SK-N-SH treated with all-trans-retinoic acid at 6 μM for 48 hours (cell line): ENCODE measurements at regions not wholly inside any gene's neighbourhood (a gene's known extent, or its start where the extent isn't known, plus 50 kb on each side); places are given as distances from the start of the nearest gene placed in this dataset.
"Not testable (repeated sequence)": the region's sequence is repeated elsewhere in the genome, so short reads cannot be mapped to it uniquely, and the experiment has no call there.

Source experiments
- ATAC-seq: fragments of 200-7000 bp; cut with Tn5 transposase; 3 replicates; pipeline ENCODE4 v1.9.1; 2020; ENCODE audit warnings: mild to moderate bottlenecking, moderate library complexity
- ARNTL ChIP-seq: fragments of 450-650 bp; formaldehyde crosslinking; IDR thresholded peaks from 2 replicates; pipeline ENCODE4 v1.5.0; 2020; ENCODE audit warnings: low read depth, mild to moderate bottlenecking, moderate library complexity, borderline replicate concordance
- GLIS3 ChIP-seq: fragments of 250-450 bp; sonication (Bioruptor Pico); IDR thresholded peaks from 2 replicates; pipeline ENCODE4 v1.5.0; 2020; ENCODE audit warnings: mild to moderate bottlenecking, moderate library complexity
- ISL1 ChIP-seq: fragments of 250-450 bp; sonication (Bioruptor Pico); IDR thresholded peaks from 2 replicates; pipeline ENCODE4 v2.1.2; 2022; ENCODE audit warnings: mild to moderate bottlenecking, moderate library complexity
- OSR1 ChIP-seq: fragments of 250-450 bp; sonication (Bioruptor Pico); IDR thresholded peaks from 2 replicates; pipeline ENCODE4 v1.8.0; 2022; ENCODE audit warnings: moderate library complexity, mild to moderate bottlenecking, inconsistent platforms
- PATZ1 ChIP-seq: fragments of 250-450 bp; sonication (Bioruptor Pico); IDR thresholded peaks from 2 replicates; pipeline ENCODE4 v1.8.0; 2020; ENCODE audit warnings: mild to moderate bottlenecking, moderate library complexity, borderline replicate concordance
- PPARA ChIP-seq: fragments of 250-450 bp; sonication (Bioruptor Pico); IDR thresholded peaks from 2 replicates; pipeline ENCODE4 v1.5.0; 2020; ENCODE audit warnings: mild to moderate bottlenecking, borderline replicate concordance
- RARB ChIP-seq: fragments of 250-450 bp; sonication (Bioruptor Pico); IDR thresholded peaks from 2 replicates; pipeline ENCODE4 v1.8.0; 2021; ENCODE audit warnings: mild to moderate bottlenecking, moderate library complexity
- TCF4 ChIP-seq: fragments of 250-450 bp; sonication (Bioruptor Pico); IDR thresholded peaks from 2 replicates; pipeline ENCODE4 v1.8.0; 2021; ENCODE audit warnings: mild to moderate bottlenecking, moderate library complexity, borderline replicate concordance
- TOX ChIP-seq: fragments of 250-450 bp; sonication (Bioruptor Pico); IDR thresholded peaks from 2 replicates; pipeline ENCODE4 v1.8.0; 2021; ENCODE audit warnings: mild to moderate bottlenecking, moderate library complexity, borderline replicate concordance
- ZC3H10 ChIP-seq: fragments of 250-450 bp; sonication (Bioruptor Pico); IDR thresholded peaks from 2 replicates; pipeline ENCODE4 v1.5.1; 2021; ENCODE audit warnings: mild to moderate bottlenecking, moderate library complexity
- ZFP30 ChIP-seq: fragments of 450-650 bp; formaldehyde crosslinking; IDR thresholded peaks from 2 replicates; pipeline ENCODE4 v1.5.0; 2022; ENCODE audit warnings: mild to moderate bottlenecking, moderate library complexity
- ZNF565 ChIP-seq: fragments of 450-650 bp; formaldehyde crosslinking; conservative IDR thresholded peaks from 2 replicates; pipeline ENCODE4 v1.5.0; 2020; ENCODE audit warnings: low read depth, mild to moderate bottlenecking, moderate library complexity
- ZNF70 ChIP-seq: fragments of 450-650 bp; formaldehyde crosslinking; IDR thresholded peaks from 2 replicates; pipeline ENCODE4 v1.5.0; 2020; ENCODE audit warnings: mild to moderate bottlenecking, moderate library complexity
- ZNF8 ChIP-seq: fragments of 450-650 bp; formaldehyde crosslinking; IDR thresholded peaks from 2 replicates; pipeline ENCODE4 v1.5.0; 2020; ENCODE audit warnings: mild to moderate bottlenecking, moderate library complexity
- TF ChIP-seq, protein P1 (sequence below): fragments of 250-450 bp; sonication (Bioruptor Pico); IDR thresholded peaks from 2 replicates; pipeline ENCODE4 v1.5.1; 2020; ENCODE audit warnings: low read depth, mild to moderate bottlenecking, moderate library complexity
- TF ChIP-seq, protein P2 (sequence below): fragments of 250-450 bp; sonication (Bioruptor Pico); IDR thresholded peaks from 2 replicates; pipeline ENCODE4 v1.5.0; 2020; ENCODE audit warnings: mild to moderate bottlenecking, moderate library complexity
- TF ChIP-seq, protein P3 (sequence below): fragments of 250-450 bp; sonication (Bioruptor Pico); IDR thresholded peaks from 2 replicates; pipeline ENCODE4 v1.8.0; 2021; ENCODE audit warnings: low read depth, mild to moderate bottlenecking, moderate library complexity, borderline replicate concordance

- TF ChIP-seq RARB (CRISPR knock-in tag) = no peak
- TF ChIP-seq PATZ1 (CRISPR knock-in tag) = no peak
- no peak for TF ChIP-seq TOX (CRISPR knock-in tag)
- TF ChIP-seq PPARA (CRISPR knock-in tag) = no peak
- TF ChIP-seq ZC3H10 (CRISPR knock-in tag) = no peak
- no peak for TF ChIP-seq TCF4 (CRISPR knock-in tag)
- TF ChIP-seq, protein P1, sequence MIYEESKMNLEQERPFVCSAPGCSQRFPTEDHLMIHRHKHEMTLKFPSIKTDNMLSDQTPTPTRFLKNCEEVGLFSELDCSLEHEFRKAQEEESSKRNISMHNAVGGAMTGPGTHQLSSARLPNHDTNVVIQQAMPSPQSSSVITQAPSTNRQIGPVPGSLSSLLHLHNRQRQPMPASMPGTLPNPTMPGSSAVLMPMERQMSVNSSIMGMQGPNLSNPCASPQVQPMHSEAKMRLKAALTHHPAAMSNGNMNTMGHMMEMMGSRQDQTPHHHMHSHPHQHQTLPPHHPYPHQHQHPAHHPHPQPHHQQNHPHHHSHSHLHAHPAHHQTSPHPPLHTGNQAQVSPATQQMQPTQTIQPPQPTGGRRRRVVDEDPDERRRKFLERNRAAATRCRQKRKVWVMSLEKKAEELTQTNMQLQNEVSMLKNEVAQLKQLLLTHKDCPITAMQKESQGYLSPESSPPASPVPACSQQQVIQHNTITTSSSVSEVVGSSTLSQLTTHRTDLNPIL (CRISPR knock-in tag) = no peak
- no peak for ATAC-seq
These were observed 120.6 kb downstream of the TANC2 start for GRCh38 chr17:63086483-63087185.

GRCh38 chr17:63090358-63091114 lies 124.5 kb downstream of the TANC2 start:
- not testable (repeated sequence) for ATAC-seq
- peak; percentile 48; the same call in 1 of the 2 replicates for TF ChIP-seq ZNF8 (CRISPR knock-in tag)

DNA sequence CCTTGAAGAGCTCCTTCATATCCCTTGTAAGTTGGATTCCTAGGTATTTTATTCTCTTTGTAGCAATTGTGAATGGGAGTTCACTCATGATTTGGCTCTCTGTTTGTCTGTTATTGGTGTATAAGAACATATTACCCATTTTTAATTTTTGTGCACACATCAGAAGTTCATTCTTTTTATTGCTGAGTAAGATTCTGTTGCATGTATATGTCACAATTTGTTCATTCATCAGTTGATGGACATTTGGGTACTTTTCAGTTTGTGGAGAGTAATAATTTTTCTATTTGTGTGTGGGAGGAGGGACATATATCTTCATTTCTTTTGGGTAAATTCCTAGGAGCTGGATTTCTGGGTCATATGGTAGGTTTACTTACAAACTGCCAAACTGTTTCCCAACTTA lies 125.9 kb downstream of the TANC2 start:
- not testable (repeated sequence) for ATAC-seq

DNA sequence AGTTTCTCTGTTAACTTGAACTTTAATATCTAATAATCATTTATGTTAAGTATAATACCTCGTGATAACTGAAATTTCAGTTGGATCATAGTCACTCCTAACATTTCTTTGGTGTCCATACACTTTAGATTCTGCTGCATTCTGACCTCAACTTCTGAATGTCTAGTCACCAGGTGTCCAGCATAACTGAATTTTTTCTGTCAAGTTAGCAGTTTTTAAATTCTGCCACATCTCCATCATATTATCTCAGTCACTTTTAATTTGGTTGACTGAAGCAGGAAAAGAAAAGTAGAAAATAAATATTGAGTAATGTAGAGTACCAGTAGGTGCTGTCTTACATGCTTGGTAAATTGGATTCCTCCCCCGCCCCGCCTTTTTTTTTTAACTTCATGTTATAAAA lies 128.6 kb downstream of the TANC2 start:
- no peak for ATAC-seq
- no peak for TF ChIP-seq ZNF70 (CRISPR knock-in tag)
- TF ChIP-seq ZFP30 (CRISPR knock-in tag) = no peak
- no peak for TF ChIP-seq ISL1 (CRISPR knock-in tag)
- TF ChIP-seq, protein P2, sequence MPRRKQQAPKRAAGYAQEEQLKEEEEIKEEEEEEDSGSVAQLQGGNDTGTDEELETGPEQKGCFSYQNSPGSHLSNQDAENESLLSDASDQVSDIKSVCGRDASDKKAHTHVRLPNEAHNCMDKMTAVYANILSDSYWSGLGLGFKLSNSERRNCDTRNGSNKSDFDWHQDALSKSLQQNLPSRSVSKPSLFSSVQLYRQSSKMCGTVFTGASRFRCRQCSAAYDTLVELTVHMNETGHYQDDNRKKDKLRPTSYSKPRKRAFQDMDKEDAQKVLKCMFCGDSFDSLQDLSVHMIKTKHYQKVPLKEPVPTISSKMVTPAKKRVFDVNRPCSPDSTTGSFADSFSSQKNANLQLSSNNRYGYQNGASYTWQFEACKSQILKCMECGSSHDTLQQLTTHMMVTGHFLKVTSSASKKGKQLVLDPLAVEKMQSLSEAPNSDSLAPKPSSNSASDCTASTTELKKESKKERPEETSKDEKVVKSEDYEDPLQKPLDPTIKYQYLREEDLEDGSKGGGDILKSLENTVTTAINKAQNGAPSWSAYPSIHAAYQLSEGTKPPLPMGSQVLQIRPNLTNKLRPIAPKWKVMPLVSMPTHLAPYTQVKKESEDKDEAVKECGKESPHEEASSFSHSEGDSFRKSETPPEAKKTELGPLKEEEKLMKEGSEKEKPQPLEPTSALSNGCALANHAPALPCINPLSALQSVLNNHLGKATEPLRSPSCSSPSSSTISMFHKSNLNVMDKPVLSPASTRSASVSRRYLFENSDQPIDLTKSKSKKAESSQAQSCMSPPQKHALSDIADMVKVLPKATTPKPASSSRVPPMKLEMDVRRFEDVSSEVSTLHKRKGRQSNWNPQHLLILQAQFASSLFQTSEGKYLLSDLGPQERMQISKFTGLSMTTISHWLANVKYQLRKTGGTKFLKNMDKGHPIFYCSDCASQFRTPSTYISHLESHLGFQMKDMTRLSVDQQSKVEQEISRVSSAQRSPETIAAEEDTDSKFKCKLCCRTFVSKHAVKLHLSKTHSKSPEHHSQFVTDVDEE = no peak
- no peak for TF ChIP-seq GLIS3 (CRISPR knock-in tag)
- TF ChIP-seq ZNF565 = no peak
- TF ChIP-seq PATZ1 (CRISPR knock-in tag) = no peak
- no peak for TF ChIP-seq TCF4 (CRISPR knock-in tag)
- TF ChIP-seq ZNF8 (CRISPR knock-in tag) = no peak
- TF ChIP-seq ARNTL (CRISPR knock-in tag) = no peak

DNA sequence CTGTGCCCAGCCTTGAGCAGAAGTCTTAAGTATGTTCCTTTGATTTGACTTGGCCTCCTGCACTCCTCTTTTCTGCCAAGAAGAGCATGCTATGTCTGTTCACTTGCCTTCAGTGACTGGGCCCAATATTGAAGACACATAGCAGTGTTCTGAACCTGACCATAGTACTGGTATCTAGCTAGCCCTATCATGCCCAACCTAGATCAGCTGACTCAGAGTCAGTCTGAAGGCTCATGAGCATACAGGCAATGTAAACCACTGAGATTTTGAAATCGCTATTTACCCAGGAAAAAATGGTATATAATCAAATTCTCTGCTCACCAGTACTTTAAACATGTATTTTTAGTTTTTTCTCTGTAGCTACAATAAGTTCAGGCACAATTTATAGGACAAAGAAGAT lies 129.4 kb downstream of the TANC2 start:
- ATAC-seq = peak; percentile 53; the same call in 2 of the 3 replicates
- TF ChIP-seq GLIS3 (CRISPR knock-in tag) = no peak
- TF ChIP-seq OSR1 (CRISPR knock-in tag) = no peak
- no peak for TF ChIP-seq TCF4 (CRISPR knock-in tag)
- no peak for TF ChIP-seq RARB (CRISPR knock-in tag)
- TF ChIP-seq, protein P1 (CRISPR knock-in tag) = no peak
- TF ChIP-seq ARNTL (CRISPR knock-in tag) = no peak
- TF ChIP-seq, protein P2 = no peak
- TF ChIP-seq ZFP30 (CRISPR knock-in tag) = no peak
- TF ChIP-seq, protein P3, sequence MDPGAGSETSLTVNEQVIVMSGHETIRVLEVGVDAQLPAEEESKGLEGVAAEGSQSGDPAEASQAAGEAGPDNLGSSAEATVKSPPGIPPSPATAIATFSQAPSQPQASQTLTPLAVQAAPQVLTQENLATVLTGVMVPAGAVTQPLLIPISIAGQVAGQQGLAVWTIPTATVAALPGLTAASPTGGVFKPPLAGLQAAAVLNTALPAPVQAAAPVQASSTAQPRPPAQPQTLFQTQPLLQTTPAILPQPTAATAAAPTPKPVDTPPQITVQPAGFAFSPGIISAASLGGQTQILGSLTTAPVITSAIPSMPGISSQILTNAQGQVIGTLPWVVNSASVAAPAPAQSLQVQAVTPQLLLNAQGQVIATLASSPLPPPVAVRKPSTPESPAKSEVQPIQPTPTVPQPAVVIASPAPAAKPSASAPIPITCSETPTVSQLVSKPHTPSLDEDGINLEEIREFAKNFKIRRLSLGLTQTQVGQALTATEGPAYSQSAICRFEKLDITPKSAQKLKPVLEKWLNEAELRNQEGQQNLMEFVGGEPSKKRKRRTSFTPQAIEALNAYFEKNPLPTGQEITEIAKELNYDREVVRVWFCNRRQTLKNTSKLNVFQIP (CRISPR knock-in tag) = no peak
- no peak for TF ChIP-seq ISL1 (CRISPR knock-in tag)
